8988T (cell line): ENCODE measurements at regions not wholly inside any gene's neighbourhood (a gene's known extent, or its start where the extent isn't known, plus 50 kb on each side); places are given as distances from the start of the nearest gene placed in this dataset.

Experiments used
- DNase-seq: peaks from one replicate; pipeline ENCODE4 v3.0.0; 2011

DNA sequence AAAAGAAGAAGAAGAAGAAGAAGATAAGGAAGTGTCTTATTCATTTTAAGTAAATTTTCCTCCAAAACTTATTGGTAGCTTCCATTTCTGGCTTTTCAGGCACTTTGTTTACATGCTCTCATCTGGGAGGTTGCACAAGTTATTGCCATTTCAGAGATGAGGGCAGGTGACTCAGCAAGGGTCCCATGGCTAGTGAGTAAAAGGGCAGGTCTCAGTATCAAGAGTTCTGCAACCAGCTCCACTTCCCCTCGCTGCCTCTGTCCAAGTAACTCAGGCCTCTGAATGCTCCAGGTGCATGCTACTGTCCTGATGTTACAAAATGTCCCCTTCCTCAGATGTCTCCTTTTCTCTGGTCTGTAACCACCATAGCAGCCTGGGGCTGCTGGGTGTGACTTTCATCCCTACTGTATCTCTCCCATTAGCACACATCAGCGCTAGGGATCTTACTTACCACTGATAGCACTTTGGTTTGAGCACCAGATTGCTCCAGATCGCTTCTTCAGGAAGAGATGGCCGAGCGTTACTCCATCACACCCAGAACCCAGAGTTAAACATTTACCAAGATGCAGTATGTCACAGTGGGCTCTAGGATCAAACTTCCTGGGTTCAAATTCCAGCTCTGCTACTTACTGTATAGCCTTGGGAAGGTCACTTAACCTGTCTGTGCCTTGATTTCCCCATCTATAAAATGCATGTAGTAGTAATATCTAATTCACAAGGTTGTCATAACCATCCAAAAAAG, 57.4 kb upstream of the LAPTM4A start:
- no peak for DNase-seq

- DNase-seq: no peak
Measured at GRCh38 chr2:20107776-20108175, 56.3 kb upstream of the LAPTM4A start.

- no peak for DNase-seq
Measured at GRCh38 chr2:20107352-20107751, 55.9 kb upstream of the LAPTM4A start.

GRCh38 chr2:20106746-20107145, 55.3 kb upstream of the LAPTM4A start:
- DNase-seq: no peak

DNA sequence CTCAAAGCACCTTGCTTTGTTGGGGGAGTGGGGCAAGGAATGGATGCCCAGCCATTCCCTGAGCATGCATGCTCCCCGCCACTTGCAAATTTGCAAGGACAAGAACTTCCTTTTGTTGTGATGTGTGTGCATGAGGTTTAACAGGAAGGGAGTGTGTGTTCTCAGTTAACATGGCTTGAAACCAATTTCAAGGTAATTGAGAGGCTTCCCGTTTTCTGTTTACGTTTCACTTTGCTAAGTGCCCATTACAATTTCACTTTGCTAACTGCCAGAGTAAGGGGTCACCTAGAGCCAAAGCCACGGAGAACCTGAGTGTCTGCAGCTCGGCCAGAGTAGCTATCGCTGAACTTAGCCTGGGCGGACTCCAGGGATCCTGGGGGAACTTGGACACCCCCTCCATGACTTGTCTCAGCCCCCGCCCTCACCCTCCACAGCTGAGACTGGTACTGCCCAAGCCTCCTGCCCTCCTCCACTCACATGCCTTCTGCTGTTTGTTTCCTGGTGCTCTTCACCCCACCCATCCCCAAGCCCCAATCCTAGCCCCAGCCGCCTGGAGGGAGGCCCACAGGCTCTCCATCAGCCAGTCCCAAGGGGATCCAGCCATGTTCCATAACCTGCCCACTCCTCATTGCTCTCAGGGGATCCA, 53.6 kb upstream of the LAPTM4A start:
- no peak for DNase-seq

DNA sequence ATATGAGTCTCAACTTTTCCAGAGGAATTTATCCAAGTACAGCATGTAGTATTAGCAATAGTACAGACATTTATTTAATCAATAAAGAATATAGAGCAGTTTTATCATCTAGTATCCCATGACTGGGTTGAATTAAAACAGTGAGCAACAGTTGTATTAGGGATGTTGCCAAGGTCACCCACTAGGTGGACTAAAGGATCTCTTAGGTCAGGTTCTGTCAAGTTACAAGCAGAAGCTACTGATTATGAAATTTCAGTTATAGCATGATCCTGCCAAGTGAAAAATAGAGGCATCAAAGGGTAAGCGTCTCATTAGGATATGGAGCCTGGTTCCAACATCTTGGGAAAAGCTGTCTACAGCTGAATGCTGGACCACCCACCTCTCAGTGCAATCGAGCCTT, 52.1 kb upstream of the LAPTM4A start:
- DNase-seq: no peak
